Ascending aorta (tissue), 2 donors: ENCODE measurements at regions not wholly inside any gene's neighbourhood (a gene's known extent, or its start where the extent isn't known, plus 50 kb on each side); places are given as distances from the start of the nearest gene placed in this dataset.

Experiments used
- DNase-seq, 2 donors: peaks; one replicate each; pipeline ENCODE4 v3.0.0-alpha.2; 2019; ENCODE audit warnings: low spot score in 2 of 2
- H3K27ac ChIP-seq, 2 donors: fragments of 200-600 bp; sonication (generic); one replicate each; pipeline ENCODE4 v1.5.1; 2016 to 2017; ENCODE audit warnings: mild to moderate bottlenecking in 1 of 2
- H3K27me3 ChIP-seq: fragments of 200-600 bp; sonication (generic); one replicate; pipeline ENCODE4 v1.5.1; 2017
- H3K36me3 ChIP-seq, 2 donors: fragments of 200-600 bp; sonication (generic); one replicate each; pipeline ENCODE4 v1.5.1; 2016
- H3K4me1 ChIP-seq, 2 donors: fragments of 200-600 bp; sonication (generic); one replicate each; pipeline ENCODE4 v1.5.1; 2016 to 2017; ENCODE audit warnings: mild to moderate bottlenecking in 1 of 2
- H3K4me3 ChIP-seq, 2 donors: fragments of 200-600 bp; sonication (generic); one replicate each; pipeline ENCODE4 v1.5.1; 2016 to 2017; ENCODE audit warnings: mild to moderate bottlenecking in 1 of 2
- H3K9me3 ChIP-seq, 2 donors: fragments of 200-600 bp; sonication (generic); one replicate each; pipeline ENCODE4 v1.5.1; 2016
- intact Hi-C: fragments of 100-400 bp; cut with DNase I; formaldehyde crosslinking; loops from one replicate; pipeline ENCODE4 v1.15.1; 2023
- TF ChIP-seq, protein P1 (sequence below), 3 experiments: fragments of 200-600 bp in 2 of 3; fragments of 450-650 bp in 1 of 3; sonication (generic) in 2 of 3; IDR thresholded peaks; one replicate each; pipeline ENCODE4 v1.5.1; 2016 to 2019; ENCODE audit warnings: antibody characterized with exemption in 3 of 3, mild to moderate bottlenecking in 1 of 3, moderate library complexity in 1 of 3

- peaks cover 0 to 4% of the 10 kb centered on the region in 2 donors for H3K9me3 ChIP-seq
- TF ChIP-seq, protein P1, sequence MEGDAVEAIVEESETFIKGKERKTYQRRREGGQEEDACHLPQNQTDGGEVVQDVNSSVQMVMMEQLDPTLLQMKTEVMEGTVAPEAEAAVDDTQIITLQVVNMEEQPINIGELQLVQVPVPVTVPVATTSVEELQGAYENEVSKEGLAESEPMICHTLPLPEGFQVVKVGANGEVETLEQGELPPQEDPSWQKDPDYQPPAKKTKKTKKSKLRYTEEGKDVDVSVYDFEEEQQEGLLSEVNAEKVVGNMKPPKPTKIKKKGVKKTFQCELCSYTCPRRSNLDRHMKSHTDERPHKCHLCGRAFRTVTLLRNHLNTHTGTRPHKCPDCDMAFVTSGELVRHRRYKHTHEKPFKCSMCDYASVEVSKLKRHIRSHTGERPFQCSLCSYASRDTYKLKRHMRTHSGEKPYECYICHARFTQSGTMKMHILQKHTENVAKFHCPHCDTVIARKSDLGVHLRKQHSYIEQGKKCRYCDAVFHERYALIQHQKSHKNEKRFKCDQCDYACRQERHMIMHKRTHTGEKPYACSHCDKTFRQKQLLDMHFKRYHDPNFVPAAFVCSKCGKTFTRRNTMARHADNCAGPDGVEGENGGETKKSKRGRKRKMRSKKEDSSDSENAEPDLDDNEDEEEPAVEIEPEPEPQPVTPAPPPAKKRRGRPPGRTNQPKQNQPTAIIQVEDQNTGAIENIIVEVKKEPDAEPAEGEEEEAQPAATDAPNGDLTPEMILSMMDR (IDR thresholded peaks at IDR 0.05): no peak
- H3K27ac ChIP-seq: no peak overlapping the region
- intact Hi-C loops: no loop called here
- DNase-seq: peak in 1 of 2 donors; percentile 42
- no peaks in the 10 kb centered on the region for H3K36me3 ChIP-seq
- H3K4me1 ChIP-seq: no peaks in the 10 kb centered on the region
- H3K4me3 ChIP-seq: no peak overlapping the region
- no peaks in the 10 kb centered on the region for H3K27me3 ChIP-seq
Measured at GRCh38 chr7:157488281-157488680, 151.5 kb downstream of the DNAJB6 start.

- Histone ChIP-seq H3K27ac (no peak overlapping the region), H3K27me3 (no peaks in the 10 kb centered on the region), H3K9me3 (peaks cover 0 to 4% of the 10 kb centered on the region in 2 donors), H3K36me3 (no peaks in the 10 kb centered on the region), H3K4me1 (no peaks in the 10 kb centered on the region), H3K4me3 (no peak overlapping the region)
- intact Hi-C loops: no loop called here
- DNase-seq: peak in 1 of 2 donors; percentile 48
- TF ChIP-seq, protein P1 (IDR thresholded peaks at IDR 0.05): no peak
Measured at GRCh38 chr7:157488966-157489365, 152.2 kb downstream of the DNAJB6 start.
